GM21576 (cell line): ENCODE measurements at regions not wholly inside any gene's neighbourhood (a gene's known extent, or its start where the extent isn't known, plus 50 kb on each side); places are given as distances from the start of the nearest gene placed in this dataset.
A peak's percentile ranks its signal among the peaks of the same experiment; 100 is the strongest.
"Not testable (repeated sequence)": the region's sequence is repeated elsewhere in the genome, so short reads cannot be mapped to it uniquely, and the experiment has no call there.

Experiments
- ATAC-seq: cut with Tn5 transposase; IDR thresholded peaks from one replicate; pipeline ENCODE4 v1.9.1; 2021; ENCODE audit warnings: mild to moderate bottlenecking, moderate library complexity; ENCODE audit not compliant: unreplicated experiment

DNA sequence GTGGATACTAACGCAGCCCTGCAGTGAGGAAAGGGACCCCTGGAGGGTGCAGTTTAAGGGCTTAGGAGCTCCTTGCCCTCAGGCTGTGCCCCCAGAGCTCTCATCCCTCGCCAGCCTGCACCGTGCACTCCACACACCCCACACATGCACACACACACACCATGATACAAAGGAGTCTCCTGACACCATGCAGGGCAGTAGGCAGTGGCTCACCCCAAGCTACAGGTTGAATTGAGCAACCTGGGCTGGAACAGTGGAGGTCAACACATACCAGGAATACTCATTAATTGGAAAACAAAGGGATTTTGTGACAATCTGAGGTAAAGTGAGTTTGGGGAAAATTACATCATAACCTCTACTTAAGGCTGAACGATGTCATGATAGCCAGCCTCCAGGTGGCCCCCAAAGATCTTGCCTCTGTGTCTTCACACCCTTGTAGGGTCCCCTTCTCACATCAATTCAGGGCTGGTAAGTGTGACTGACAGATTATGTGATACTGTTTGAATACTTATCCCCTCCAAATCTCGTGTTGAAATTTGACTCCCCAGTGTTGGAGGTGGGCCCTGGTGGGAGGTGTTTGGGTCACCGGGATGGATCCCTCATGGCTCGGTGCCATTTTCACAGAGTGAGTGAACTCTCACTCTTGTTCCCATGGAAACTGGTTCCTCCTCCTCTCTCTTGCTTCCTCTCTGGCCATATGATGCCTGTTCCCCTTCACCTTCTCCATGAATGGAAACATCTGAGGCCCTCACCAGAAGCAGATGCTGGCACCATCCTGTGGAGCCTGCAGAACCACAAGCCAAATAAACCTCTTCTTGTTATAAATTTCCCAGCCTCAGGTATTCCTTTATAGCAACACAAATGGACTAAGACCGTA is 111.0 kb upstream of the RAB4A start:
- ATAC-seq, result no peak

GRCh38 chr1:229161740-229162139 is 109.2 kb upstream of the RAB4A start:
- no peak for ATAC-seq

- no peak for ATAC-seq
These were observed 107.9 kb upstream of the RAB4A start for GRCh38 chr1:229162825-229163515.

DNA sequence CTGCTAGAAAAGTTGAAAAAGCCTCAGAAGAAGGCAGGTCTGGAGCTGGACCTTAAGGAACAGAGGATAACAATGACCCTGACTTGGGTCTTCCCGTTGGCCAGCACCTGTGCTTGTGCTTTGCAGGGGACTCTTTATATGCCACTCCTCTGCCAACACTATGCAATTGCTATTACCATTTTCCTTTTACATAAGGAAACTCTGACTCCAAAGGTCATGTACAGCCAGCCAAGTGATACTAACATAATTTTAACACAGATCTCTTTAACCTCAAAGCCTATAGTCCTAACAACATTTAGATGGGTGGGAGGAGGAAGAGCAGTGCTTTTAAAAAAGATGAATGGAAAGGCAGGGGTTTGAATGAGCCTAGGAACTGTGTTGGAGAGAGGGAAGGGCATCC is 106.6 kb upstream of the RAB4A start:
- ATAC-seq, result no peak

DNA sequence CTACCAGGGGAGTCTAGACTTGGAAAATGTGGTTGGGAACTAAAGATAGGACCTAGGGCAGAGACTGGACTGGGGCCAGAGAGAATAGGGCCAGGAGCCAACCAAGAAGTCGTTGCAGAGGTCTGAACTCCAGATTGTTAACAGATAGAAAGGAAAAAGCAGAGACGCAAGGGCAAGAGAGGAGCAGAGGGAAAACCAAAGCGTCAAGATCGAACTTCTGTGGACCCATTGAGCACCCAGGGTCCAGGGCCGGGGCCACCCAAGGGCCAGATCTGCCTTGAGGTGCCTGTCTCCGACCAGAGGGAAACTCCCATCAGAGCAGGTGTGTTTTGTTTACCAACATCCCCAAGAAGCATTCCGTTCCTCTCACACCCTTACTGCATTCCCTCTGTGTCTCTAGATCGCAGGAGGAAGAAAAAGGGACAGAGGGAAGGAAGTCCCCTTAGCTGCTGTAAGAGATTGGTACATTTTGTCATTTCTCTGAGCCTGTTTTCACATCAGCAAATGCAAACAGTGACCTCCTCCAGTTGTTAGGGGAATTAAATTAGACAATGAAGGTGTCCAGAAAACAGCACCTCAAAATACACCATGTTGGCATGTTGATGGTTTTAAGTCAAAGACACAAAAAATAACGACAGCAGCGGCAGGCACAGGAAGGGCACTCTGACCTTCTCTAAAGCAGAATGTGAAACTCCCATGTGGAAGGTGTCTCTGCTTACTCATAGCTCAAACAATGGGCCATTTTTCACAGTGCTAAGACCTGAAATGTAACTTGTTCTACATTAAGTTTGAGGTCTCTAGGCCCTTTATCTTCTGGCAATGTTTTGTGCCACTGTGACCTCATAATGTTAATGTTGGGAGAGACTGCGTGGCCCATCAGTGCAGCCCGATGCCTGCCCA is 105.8 kb upstream of the RAB4A start:
- ATAC-seq, result no peak

- ATAC-seq, result no peak
These were observed 103.6 kb upstream of the RAB4A start for GRCh38 chr1:229167318-229167717.

GRCh38 chr1:229169399-229169798 is 101.5 kb upstream of the RAB4A start:
- ATAC-seq, result no peak

DNA sequence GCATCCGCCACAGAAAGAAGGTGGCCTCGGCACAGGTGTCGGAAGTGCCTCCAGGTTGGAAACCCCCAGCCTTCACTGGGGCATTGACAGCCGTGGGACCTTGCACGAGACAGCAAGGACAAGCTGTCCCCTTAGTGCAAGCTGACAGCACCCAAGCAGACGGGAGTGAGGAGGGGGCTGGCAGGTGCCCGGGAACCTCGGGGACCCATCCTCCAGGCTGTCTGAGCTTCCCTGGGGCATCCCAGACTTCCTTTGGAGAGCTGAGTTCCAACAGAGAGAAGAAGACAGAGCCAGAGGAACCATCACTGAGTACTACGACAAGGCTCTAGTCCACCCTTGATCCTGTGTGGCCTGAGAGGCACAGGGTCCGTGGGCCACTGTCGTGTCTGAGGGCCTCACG is 100.6 kb upstream of the RAB4A start:
- no peak for ATAC-seq

DNA sequence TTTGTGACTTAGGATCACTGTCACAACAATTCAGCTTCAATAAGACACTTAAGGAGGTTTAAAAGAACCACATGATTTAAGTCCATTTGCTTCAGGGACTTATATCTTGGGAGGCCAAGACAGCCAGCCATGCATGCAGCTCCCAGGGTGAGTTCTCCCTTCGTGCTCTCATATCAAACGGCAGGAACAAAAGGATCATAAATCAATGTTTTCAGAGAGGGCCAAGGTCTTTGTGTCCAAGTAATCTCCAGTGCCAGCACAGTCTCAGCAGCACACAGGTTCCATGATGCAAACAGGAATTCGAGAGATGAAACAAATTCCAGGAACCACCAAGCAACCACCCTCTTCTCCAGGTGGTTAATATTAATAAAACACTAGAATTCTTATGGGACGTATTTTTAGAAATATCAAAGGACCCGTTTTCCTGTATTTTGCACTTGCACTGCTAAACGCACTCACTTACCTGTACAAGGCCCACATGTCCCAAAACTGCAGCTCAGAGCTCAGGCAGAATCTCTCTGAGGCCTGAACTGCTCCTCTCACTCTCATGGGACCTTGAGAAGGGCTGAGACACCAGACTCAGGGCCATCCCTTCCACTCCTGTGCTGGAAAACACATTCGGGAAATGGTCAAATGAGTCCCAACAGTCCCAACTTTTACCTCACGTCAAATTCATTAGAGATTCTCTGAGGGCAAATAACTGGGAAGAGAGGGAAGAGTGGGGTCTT is 100.0 kb upstream of the RAB4A start:
- no peak for ATAC-seq

DNA sequence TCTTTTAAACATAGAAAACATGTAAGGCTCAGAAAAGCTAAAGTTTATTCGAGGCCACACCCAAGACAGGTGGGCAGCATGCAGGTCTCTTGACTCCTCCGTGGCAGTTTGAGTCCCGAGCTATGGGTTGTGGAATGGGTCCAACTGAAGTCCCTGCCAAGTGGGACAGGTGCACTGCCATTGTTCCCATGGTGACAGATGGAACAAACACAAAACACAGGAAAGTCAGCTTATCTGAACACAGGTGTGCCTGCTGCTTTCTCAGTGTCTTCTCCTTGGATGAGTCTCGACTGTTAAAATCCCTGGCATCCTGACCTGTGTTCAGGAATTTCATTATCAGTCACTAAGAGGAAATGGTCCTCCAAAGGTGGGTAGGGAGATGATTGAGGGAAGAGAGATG is 99.0 kb upstream of the RAB4A start:
- no peak for ATAC-seq

- ATAC-seq, result not testable (repeated sequence)
These were observed 97.1 kb upstream of the RAB4A start for GRCh38 chr1:229173491-229174476.

- ATAC-seq, result not testable (repeated sequence)
These were observed 95.6 kb upstream of the RAB4A start for GRCh38 chr1:229175297-229175696.

DNA sequence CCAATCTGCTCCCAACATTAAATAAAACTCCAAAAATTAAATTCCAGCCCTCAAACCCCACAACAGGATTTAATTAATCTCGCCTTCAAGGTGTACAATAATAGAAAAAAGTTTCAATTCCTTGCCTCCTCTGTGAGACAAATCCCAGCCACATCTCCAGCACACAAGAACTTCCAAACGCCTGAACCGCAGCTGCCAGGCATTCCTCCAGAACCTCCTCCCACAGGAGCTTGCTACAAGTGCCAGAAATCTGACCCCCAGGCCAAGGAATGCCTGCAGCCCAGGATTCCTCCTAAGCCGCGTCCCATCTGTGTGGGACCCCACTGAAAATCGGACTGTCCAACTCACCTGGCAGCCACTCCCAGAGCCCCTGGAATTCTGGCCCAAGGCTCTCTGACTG is 94.5 kb upstream of the RAB4A start:
- not testable (repeated sequence) for ATAC-seq

GRCh38 chr1:229180161-229180560 is 90.8 kb upstream of the RAB4A start:
- no peak for ATAC-seq

- no peak for ATAC-seq
These were observed 89.5 kb upstream of the RAB4A start for GRCh38 chr1:229181419-229181818.

DNA sequence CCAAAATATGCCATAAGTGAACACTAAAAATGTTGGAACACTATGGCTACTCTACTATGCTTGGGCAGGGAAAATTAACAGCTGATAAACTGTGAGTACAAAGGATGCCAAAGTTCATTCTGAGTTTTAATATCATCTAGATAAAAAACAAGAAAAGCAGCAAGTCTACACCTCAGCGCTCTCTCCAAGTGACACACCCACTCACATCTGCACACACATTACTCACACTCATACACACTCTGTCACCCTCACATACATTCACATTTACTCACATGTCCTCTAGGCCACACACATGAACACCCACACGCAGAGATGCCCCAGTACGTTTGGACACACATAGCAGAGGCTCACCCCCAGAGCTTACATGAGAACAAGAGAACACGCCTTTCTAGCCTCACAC is 87.3 kb upstream of the RAB4A start:
- no peak for ATAC-seq

DNA sequence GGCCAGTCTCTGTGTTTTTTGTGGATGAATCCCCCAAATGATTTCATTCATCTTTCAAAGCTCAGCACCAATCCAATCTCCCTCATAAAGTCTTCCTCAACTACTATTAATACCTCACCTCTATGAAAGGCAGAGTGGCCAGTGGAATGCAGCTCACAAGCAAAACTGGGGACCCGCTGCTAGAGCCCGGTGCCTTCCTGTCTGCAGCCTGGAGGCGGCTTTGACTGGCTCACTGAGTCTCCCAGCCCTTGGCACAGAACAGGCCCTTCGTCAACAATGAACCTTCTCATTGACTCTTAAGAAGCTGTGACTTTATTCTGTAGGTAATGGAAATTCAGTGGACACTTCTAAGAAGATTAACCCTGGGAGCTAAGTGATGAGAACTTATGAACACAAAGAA is 86.8 kb upstream of the RAB4A start:
- no peak for ATAC-seq

GRCh38 chr1:229185963-229186362 is 84.9 kb upstream of the RAB4A start:
- ATAC-seq, result no peak

DNA sequence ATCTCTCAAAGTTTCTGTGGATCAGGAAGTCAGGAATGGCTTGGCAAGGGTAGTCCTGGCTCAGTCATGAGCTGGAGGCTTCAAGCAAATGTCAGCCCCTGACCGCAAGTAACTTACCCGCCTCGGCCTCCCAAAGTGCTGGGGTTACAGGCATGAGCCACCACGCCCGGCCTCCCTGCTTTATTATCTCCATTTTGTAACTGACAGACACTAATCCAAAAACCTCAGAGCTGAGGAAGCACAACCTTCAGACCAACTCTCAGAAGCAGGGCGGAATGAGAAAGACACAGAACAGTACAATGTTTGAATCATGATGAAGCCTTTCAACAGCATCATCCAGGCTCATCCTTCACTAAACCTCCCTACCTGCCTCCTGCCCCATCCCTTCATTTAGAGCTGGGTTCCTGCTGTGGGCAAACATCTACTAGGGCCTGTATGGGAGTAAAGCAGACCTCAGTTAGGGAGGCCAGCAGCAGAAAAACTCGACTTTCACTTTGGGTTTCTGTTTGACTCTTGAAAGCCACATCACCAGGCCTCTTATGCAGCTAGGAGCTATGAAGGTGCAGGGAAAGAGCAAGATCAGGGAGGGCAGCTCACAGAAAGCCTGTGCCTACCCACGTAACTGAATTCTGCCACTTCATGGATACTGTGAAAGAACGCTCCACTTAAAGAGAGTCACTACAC is 84.4 kb upstream of the RAB4A start:
- peak; percentile 93 for ATAC-seq
